K562 (cell line): ENCODE measurements at regions not wholly inside any gene's neighbourhood (a gene's known extent, or its start where the extent isn't known, plus 50 kb on each side); places are given as distances from the start of the nearest gene placed in this dataset.

ENCODE experiments used
- ATAC-seq: fragments of 200-7000 bp; cut with Tn5 transposase; 3 replicates; pipeline ENCODE4 v1.9.1; 2020; ENCODE audit warnings: moderate library complexity
- BruUV-seq: library from RNA; stranded (reverse); fragments of 400-500 nt; replicated peaks from 2 replicates; lab custom pipeline; 2021; lab: Mats Ljungman, UMichigan
- CTCF ChIA-PET: fragments of 300-600 bp; formaldehyde crosslinking; extraction: SDS; loops from one replicate; lab custom pipeline; 2021; ENCODE audit warnings: low intra/inter-chr PET ratio; lab: Yijun Ruan, JAX
- POLR2A ChIA-PET: fragments of 300-600, 350-650 bp; sonication (Branson Sonifier 250); formaldehyde crosslinking; extraction: SDS; loops from one replicate; lab custom pipeline; 2021; ENCODE audit warnings: antibody characterized with exemption, inconsistent platforms; lab: Yijun Ruan, JAX
- DNase-seq, 4 experiments: peaks; one replicate each; pipeline versions ENCODE4 v3.0.0 to v3.0.0-alpha.2; 2011 to 2018; ENCODE audit warnings: low spot score in 3 of 4, mixed read lengths in 3 of 4; ENCODE audit errors: extremely low read depth in 1 of 4
- FAIRE-seq: peaks from 2 replicates; lab custom pipeline; 2011; peaks lifted over from hg19 to GRCh38; lab: Jason Lieb, UNC
- H2AFZ ChIP-seq: 2 replicates; pipeline ENCODE4 v1.6.0; 2011; ENCODE audit warnings: low read depth, low read length, control low read depth, inconsistent platforms
- H3K27ac ChIP-seq: fragments of 200-600 bp; 3 replicates; pipeline ENCODE4 v1.8.0; 2011; ENCODE audit warnings: low read depth, mild to moderate bottlenecking, control low read depth, inconsistent platforms, low read length, moderate library complexity, mixed read lengths; ENCODE audit errors: extremely low read depth
- H3K27me3 ChIP-seq, 2 experiments: fragments of 300-600 bp in 1 of 2; 2 replicates in 1 of 2; 3 replicates in 1 of 2; pipeline versions ENCODE4 v1.6.0 to v1.8.0; 2011; ENCODE audit warnings: inconsistent platforms in 2 of 2, low read length in 2 of 2, mild to moderate bottlenecking in 1 of 2, mixed read lengths in 1 of 2, moderate library complexity in 1 of 2; ENCODE audit not compliant: control insufficient read depth in 2 of 2, insufficient read depth in 2 of 2
- H3K36me3 ChIP-seq: fragments of 300-600 bp; 3 replicates; pipeline ENCODE4 v1.8.0; 2011; ENCODE audit warnings: mild to moderate bottlenecking, low read length, inconsistent platforms; ENCODE audit not compliant: control insufficient read depth, insufficient read depth
- H3K4me1 ChIP-seq, 2 experiments: fragments of 200-600 bp in 1 of 2; replicated peaks in 1 of 2; 2 replicates in 1 of 2; 3 replicates in 1 of 2; pipeline versions ENCODE4 v1.5.1 to v1.8.0; 2011; ENCODE audit warnings: inconsistent platforms in 2 of 2, low read length in 2 of 2, mild to moderate bottlenecking in 1 of 2, mixed read lengths in 1 of 2, moderate library complexity in 1 of 2; ENCODE audit not compliant: control insufficient read depth in 2 of 2, insufficient read depth in 2 of 2
- H3K4me2 ChIP-seq: 2 replicates; pipeline ENCODE4 v1.6.1; 2011; ENCODE audit warnings: low read length, control low read depth, inconsistent platforms, mixed read lengths; ENCODE audit not compliant: insufficient read depth
- H3K4me3 ChIP-seq: fragments of 200-600 bp; sonication (generic), shearing (Covaris generic); 2 replicates; pipeline ENCODE4 v1.5.1; 2016; ENCODE audit warnings: control low read depth, inconsistent platforms
- H3K79me2 ChIP-seq: fragments of 200-600 bp; 3 replicates; pipeline ENCODE4 v1.8.0; 2011; ENCODE audit warnings: low read length, inconsistent platforms; ENCODE audit not compliant: control insufficient read depth, insufficient read depth
- H3K9ac ChIP-seq, 2 experiments: 2 replicates each; pipeline versions ENCODE4 v1.6.0 to v1.6.1; 2011; ENCODE audit warnings: low read depth in 2 of 2, low read length in 2 of 2, control low read depth in 1 of 2, inconsistent platforms in 1 of 2, mild to moderate bottlenecking in 1 of 2, mixed read lengths in 1 of 2; ENCODE audit not compliant: insufficient read depth in 1 of 2
- H3K9me1 ChIP-seq: one replicate; pipeline ENCODE4 v1.6.0; 2011; ENCODE audit warnings: inconsistent platforms, mild to moderate bottlenecking, low read length, moderate library complexity; ENCODE audit not compliant: control insufficient read depth, insufficient read depth
- H3K9me3 ChIP-seq: replicated peaks from 2 replicates; pipeline ENCODE4 v1.5.1; 2011; ENCODE audit warnings: low read depth, low read length, inconsistent platforms; ENCODE audit not compliant: control insufficient read depth, insufficient read depth
- H4K20me1 ChIP-seq: replicated peaks from 2 replicates; pipeline ENCODE4 v1.6.1; 2011; ENCODE audit warnings: low read length, inconsistent platforms, mixed read lengths; ENCODE audit not compliant: control insufficient read depth, insufficient read depth
- CCNT2 ChIP-seq: IDR thresholded peaks from 2 replicates; pipeline ENCODE4 v1.6.1; 2011; ENCODE audit warnings: borderline replicate concordance, low read depth, mild to moderate bottlenecking, moderate library complexity, mixed read lengths, low read length; ENCODE audit not compliant: insufficient read length; ENCODE audit errors: extremely low read depth
- FOXJ2 ChIP-seq: fragments of 200-800 bp; sonication (Bioruptor generic); IDR thresholded peaks from 2 replicates; pipeline ENCODE4 v1.6.1; 2016; ENCODE audit warnings: missing genetic modification characterization, missing compliant biosample characterization
- IRF2 ChIP-seq: sonication (generic); formaldehyde crosslinking; IDR thresholded peaks from 2 replicates; pipeline ENCODE4 v1.8.1; 2022; ENCODE audit warnings: mild to moderate bottlenecking, missing genetic modification reagents
- SREBF1 ChIP-seq: fragments of 150-350 bp; IDR thresholded peaks from 2 replicates; pipeline ENCODE4 v1.6.1; 2014; ENCODE audit warnings: antibody characterized with exemption, low read depth, low read length, borderline replicate concordance
- ZNF184 ChIP-seq: sonication (generic); formaldehyde crosslinking; IDR thresholded peaks from 2 replicates; pipeline ENCODE4 v1.5.0; 2020; ENCODE audit warnings: missing genetic modification reagents
- ZNF431 ChIP-seq: sonication (generic); formaldehyde crosslinking; IDR thresholded peaks from 2 replicates; pipeline ENCODE4 v1.8.0; 2022; ENCODE audit warnings: mild to moderate bottlenecking, missing genetic modification reagents
- ZNF609 ChIP-seq: sonication (generic); formaldehyde crosslinking; IDR thresholded peaks from 2 replicates; pipeline ENCODE4 v1.8.1; 2023; ENCODE audit warnings: missing genetic modification reagents, mild to moderate bottlenecking, borderline replicate concordance
- WGBS: fragments of 100-300 bp; shearing (Covaris generic); methylation state at CpG from one replicate; pipeline ENCODE4 v1.1.6; 2016; ENCODE audit warnings: low coverage, mixed read lengths; ENCODE audit not compliant: insufficient coverage; ENCODE audit errors: missing lambda C conversion rate; 5-methylcytosine and 5-hydroxymethylcytosine counted together
- in situ Hi-C: fragments of 300-500 bp; cut with MboI; formaldehyde crosslinking; loops from 4 replicates; pipeline ENCODE4 v1.15.0; 2018; ENCODE audit warnings: inconsistent platforms, mixed read lengths
- intact Hi-C: fragments of 100-400 bp; cut with micrococcal nuclease; formaldehyde crosslinking; loops from 2 replicates; pipeline ENCODE4 v1.14.2; 2022
- TF ChIP-seq, protein P1 (sequence below): fragments of 450-650 bp; IDR thresholded peaks from 2 replicates; pipeline ENCODE4 v1.6.1; 2018; ENCODE audit not compliant: partially characterized antibody
- TF ChIP-seq, protein P2 (sequence below): fragments of 250-450 bp; sonication (Bioruptor Pico); IDR thresholded peaks from 2 replicates; pipeline ENCODE4 v1.5.0; 2020; ENCODE audit warnings: mild to moderate bottlenecking

GRCh38 chr5:26737348-26738265 lies 300.8 kb downstream of the CDH9 start:
- intact Hi-C loops: no loop called here
- no peak for ATAC-seq
- no peak for TF ChIP-seq CCNT2
- TF ChIP-seq FOXJ2 (tag): no peak
- TF ChIP-seq ZNF609 (CRISPR knock-in tag): no peak
- TF ChIP-seq, protein P1, sequence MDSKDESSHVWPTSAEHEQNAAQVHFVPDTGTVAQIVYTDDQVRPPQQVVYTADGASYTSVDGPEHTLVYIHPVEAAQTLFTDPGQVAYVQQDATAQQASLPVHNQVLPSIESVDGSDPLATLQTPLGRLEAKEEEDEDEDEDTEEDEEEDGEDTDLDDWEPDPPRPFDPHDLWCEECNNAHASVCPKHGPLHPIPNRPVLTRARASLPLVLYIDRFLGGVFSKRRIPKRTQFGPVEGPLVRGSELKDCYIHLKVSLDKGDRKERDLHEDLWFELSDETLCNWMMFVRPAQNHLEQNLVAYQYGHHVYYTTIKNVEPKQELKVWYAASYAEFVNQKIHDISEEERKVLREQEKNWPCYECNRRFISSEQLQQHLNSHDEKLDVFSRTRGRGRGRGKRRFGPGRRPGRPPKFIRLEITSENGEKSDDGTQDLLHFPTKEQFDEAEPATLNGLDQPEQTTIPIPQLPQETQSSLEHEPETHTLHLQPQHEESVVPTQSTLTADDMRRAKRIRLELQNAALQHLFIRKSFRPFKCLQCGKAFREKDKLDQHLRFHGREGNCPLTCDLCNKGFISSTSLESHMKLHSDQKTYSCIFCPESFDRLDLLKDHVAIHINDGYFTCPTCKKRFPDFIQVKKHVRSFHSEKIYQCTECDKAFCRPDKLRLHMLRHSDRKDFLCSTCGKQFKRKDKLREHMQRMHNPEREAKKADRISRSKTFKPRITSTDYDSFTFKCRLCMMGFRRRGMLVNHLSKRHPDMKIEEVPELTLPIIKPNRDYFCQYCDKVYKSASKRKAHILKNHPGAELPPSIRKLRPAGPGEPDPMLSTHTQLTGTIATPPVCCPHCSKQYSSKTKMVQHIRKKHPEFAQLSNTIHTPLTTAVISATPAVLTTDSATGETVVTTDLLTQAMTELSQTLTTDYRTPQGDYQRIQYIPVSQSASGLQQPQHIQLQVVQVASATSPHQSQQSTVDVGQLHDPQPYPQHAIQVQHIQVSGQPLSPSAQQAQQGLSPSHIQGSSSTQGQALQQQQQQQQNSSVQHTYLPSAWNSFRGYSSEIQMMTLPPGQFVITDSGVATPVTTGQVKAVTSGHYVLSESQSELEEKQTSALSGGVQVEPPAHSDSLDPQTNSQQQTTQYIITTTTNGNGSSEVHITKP: no peak
- no peak for TF ChIP-seq IRF2
- no peak for TF ChIP-seq SREBF1
- TF ChIP-seq, protein P2, sequence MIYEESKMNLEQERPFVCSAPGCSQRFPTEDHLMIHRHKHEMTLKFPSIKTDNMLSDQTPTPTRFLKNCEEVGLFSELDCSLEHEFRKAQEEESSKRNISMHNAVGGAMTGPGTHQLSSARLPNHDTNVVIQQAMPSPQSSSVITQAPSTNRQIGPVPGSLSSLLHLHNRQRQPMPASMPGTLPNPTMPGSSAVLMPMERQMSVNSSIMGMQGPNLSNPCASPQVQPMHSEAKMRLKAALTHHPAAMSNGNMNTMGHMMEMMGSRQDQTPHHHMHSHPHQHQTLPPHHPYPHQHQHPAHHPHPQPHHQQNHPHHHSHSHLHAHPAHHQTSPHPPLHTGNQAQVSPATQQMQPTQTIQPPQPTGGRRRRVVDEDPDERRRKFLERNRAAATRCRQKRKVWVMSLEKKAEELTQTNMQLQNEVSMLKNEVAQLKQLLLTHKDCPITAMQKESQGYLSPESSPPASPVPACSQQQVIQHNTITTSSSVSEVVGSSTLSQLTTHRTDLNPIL: no peak
- no peak for TF ChIP-seq ZNF184 (CRISPR knock-in tag)
- no peak for TF ChIP-seq ZNF431
- H3K9ac ChIP-seq: no peak overlapping the region
- no peaks in the 10 kb centered on the region for H3K9me1 ChIP-seq
- no peak overlapping the region for H2AFZ ChIP-seq
- ChIA-PET CTCF (no interaction called here), POLR2A (no interaction called here)
- H3K79me2 ChIP-seq: no peaks in the 10 kb centered on the region
- H3K9me3 ChIP-seq: no peaks in the 10 kb centered on the region; the same call in 1 of the 2 replicates
- DNase-seq: no peak
- no peak overlapping the region for H3K4me3 ChIP-seq
- FAIRE-seq: no peak
- no peaks in the 10 kb centered on the region for H3K4me1 ChIP-seq
- no peaks in the 10 kb centered on the region for H4K20me1 ChIP-seq
- no TSS peak for BruUV-seq
- WGBS: 0% methylated on average over 1 of the region's 1 CpG
- in situ Hi-C loops: no loop called here
- H3K27ac ChIP-seq: no peak overlapping the region
- no peaks in the 10 kb centered on the region for H3K36me3 ChIP-seq
- H3K4me2 ChIP-seq: no peak overlapping the region
- H3K27me3 ChIP-seq: no peaks in the 10 kb centered on the region
